Mesendoderm (in vitro differentiated cells): ENCODE measurements at regions not wholly inside any gene's neighbourhood (a gene's known extent, or its start where the extent isn't known, plus 50 kb on each side); places are given as distances from the start of the nearest gene placed in this dataset.

Experiments
- DNase-seq: peaks from one replicate; pipeline ENCODE4 v3.0.0; 2013
- H2AK5ac ChIP-seq: 2 replicates; pipeline ENCODE4 v1.6.1; 2013; ENCODE audit warnings: low read length, inconsistent platforms
- H2BK120ac ChIP-seq: 2 replicates; pipeline ENCODE4 v1.6.1; 2013; ENCODE audit warnings: low read depth, mild to moderate bottlenecking, low read length, moderate library complexity, mixed read lengths
- H2BK15ac ChIP-seq: replicated peaks from 2 replicates; pipeline ENCODE4 v1.6.1; 2013; ENCODE audit warnings: low read depth, mild to moderate bottlenecking, moderate library complexity
- H2BK5ac ChIP-seq: 2 replicates; pipeline ENCODE4 v1.6.1; 2013; ENCODE audit warnings: low read length, inconsistent platforms
- H3K18ac ChIP-seq: 2 replicates; pipeline ENCODE4 v1.6.1; 2013; ENCODE audit warnings: mild to moderate bottlenecking, low read length, mixed read lengths
- H3K23ac ChIP-seq: one replicate; pipeline ENCODE4 v1.6.1; 2013; ENCODE audit warnings: low read length
- H3K27ac ChIP-seq: 2 replicates; pipeline ENCODE4 v1.5.1; 2013; ENCODE audit warnings: low read depth, mild to moderate bottlenecking, inconsistent platforms, low read length, moderate library complexity
- H3K27me3 ChIP-seq: 2 replicates; pipeline ENCODE4 v1.6.1; 2013; ENCODE audit warnings: low read length, control low read depth, mild to moderate bottlenecking, inconsistent platforms; ENCODE audit not compliant: insufficient read depth, poor library complexity
- H3K36me3 ChIP-seq: 2 replicates; pipeline ENCODE4 v1.6.1; 2013; ENCODE audit warnings: low read length, inconsistent platforms; ENCODE audit not compliant: control insufficient read depth, insufficient read depth
- H3K4ac ChIP-seq: one replicate; pipeline ENCODE4 v1.6.1; 2013; ENCODE audit warnings: low read depth, mild to moderate bottlenecking, low read length, moderate library complexity
- H3K4me1 ChIP-seq: 2 replicates; pipeline ENCODE4 v1.6.1; 2013; ENCODE audit warnings: low read depth, low read length, inconsistent platforms; ENCODE audit not compliant: control insufficient read depth
- H3K4me2 ChIP-seq: 2 replicates; pipeline ENCODE4 v1.6.1; 2013; ENCODE audit warnings: low read length
- H3K4me3 ChIP-seq: 2 replicates; pipeline ENCODE4 v1.5.1; 2013; ENCODE audit warnings: mild to moderate bottlenecking, low read length
- H3K56ac ChIP-seq: one replicate; pipeline ENCODE4 v1.6.1; 2013; ENCODE audit warnings: low read length
- H3K79me1 ChIP-seq: 2 replicates; pipeline ENCODE4 v1.6.1; 2013; ENCODE audit warnings: low read length, inconsistent platforms
- H3K79me2 ChIP-seq: 2 replicates; pipeline ENCODE4 v1.6.1; 2013; ENCODE audit warnings: mild to moderate bottlenecking, low read length; ENCODE audit not compliant: control insufficient read depth, insufficient read depth
- H3K9ac ChIP-seq: 2 replicates; pipeline ENCODE4 v1.6.1; 2013; ENCODE audit warnings: low read length, inconsistent platforms
- H4K5ac ChIP-seq: one replicate; pipeline ENCODE4 v1.6.1; 2013; ENCODE audit warnings: low read length
- H4K8ac ChIP-seq: one replicate; pipeline ENCODE4 v1.6.1; 2013; ENCODE audit warnings: low read depth, mild to moderate bottlenecking, control low read depth, low read length, moderate library complexity
- WGBS: extraction: QIAGEN DNeasy Blood & Tissue Kit; methylation state at CpG from one replicate; pipeline ENCODE4 v1.1.7; 2013; ENCODE audit warnings: low lambda C conversion rate, missing lambda C conversion rate; ENCODE audit not compliant: insufficient coverage; ENCODE audit errors: extremely low coverage; 5-methylcytosine and 5-hydroxymethylcytosine counted together

DNA sequence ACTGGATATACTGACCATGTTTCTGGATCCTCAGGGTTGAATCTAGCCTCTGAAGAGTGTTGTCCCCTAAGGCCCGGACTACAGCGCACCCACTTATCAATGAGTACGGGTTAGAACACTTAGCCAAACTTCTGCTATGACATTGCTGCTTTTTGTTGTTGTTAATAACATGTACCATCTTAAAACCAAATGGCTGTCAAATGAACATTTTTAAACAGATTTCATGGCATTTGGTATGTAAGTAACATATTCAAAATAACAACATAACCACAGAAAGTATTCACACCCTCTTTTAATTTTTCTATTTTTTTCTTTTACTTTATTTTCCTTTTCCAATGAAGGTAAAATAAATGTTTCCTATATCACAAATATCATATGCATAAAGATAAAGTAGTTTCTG, 1292.5 kb upstream of the TENM4 start:
- Histone ChIP-seq H3K36me3 (no peaks in the 10 kb centered on the region), H4K5ac (no peak overlapping the region), H3K18ac (no peak overlapping the region), H2BK5ac (no peak overlapping the region), H3K79me1 (no peaks in the 10 kb centered on the region), H3K4me3 (no peak overlapping the region), H3K9ac (no peak overlapping the region), H3K4me1 (no peaks in the 10 kb centered on the region), H3K4me2 (no peak overlapping the region), H3K23ac (no peak overlapping the region), H3K4ac (no peak overlapping the region), H3K79me2 (no peaks in the 10 kb centered on the region), H3K27ac (no peak overlapping the region), H3K27me3 (no peaks in the 10 kb centered on the region), H3K56ac (no peak overlapping the region), H2BK120ac (no peak overlapping the region), H2AK5ac (no peak overlapping the region), H2BK15ac (no peak overlapping the region), H4K8ac (no peak overlapping the region)
- no CpG with 5 or more reads among the region's 3 CpGs for WGBS
- DNase-seq: no peak

GRCh38 chr11:80727315-80727714, 1286.5 kb upstream of the TENM4 start:
- H2BK5ac ChIP-seq: no peak overlapping the region
- no CpG with 5 or more reads among the region's 3 CpGs for WGBS
- H3K27me3 ChIP-seq: no peaks in the 10 kb centered on the region
- no peaks in the 10 kb centered on the region for H3K4me1 ChIP-seq
- no peak overlapping the region for H3K56ac ChIP-seq
- no peak overlapping the region for H3K9ac ChIP-seq
- H3K36me3 ChIP-seq: no peaks in the 10 kb centered on the region
- no peak overlapping the region for H3K27ac ChIP-seq
- peak; percentile 75 for DNase-seq
- H3K4me2 ChIP-seq: no peak overlapping the region
- H4K8ac ChIP-seq: no peak overlapping the region
- H3K23ac ChIP-seq: no peak overlapping the region
- H3K4ac ChIP-seq: no peak overlapping the region
- H3K4me3 ChIP-seq: no peak overlapping the region
- no peak overlapping the region for H4K5ac ChIP-seq
- no peaks in the 10 kb centered on the region for H3K79me2 ChIP-seq
- no peak overlapping the region for H2BK120ac ChIP-seq
- no peak overlapping the region for H2BK15ac ChIP-seq
- no peaks in the 10 kb centered on the region for H3K79me1 ChIP-seq
- no peak overlapping the region for H2AK5ac ChIP-seq
- no peak overlapping the region for H3K18ac ChIP-seq

DNA sequence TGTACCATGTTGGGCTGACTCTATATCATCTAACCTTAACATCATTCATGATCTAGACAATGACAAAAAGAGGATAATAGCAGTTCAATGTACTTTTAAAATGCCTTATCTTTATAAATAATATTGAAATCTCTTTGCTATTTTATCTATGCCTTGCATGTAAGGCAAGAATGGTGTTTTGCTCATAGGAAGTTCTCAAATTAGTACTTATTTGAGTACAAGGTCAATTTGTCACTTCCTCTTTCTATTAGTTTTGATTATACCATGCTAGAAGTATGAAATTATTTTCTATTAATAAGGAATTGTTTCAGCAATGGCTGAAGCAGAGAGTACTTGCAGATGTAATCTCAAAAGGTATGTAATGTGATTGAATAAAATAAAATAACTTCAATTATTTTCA, 1285.4 kb upstream of the TENM4 start:
- Histone ChIP-seq H3K79me2 (no peaks in the 10 kb centered on the region), H3K4ac (no peak overlapping the region), H4K5ac (no peak overlapping the region), H3K27ac (no peak overlapping the region), H3K9ac (no peak overlapping the region), H3K79me1 (no peaks in the 10 kb centered on the region), H2AK5ac (no peak overlapping the region), H2BK5ac (no peak overlapping the region), H4K8ac (no peak overlapping the region), H3K27me3 (no peaks in the 10 kb centered on the region), H3K23ac (no peak overlapping the region), H2BK15ac (no peak overlapping the region), H2BK120ac (no peak overlapping the region), H3K4me2 (no peak overlapping the region), H3K56ac (no peak overlapping the region), H3K18ac (no peak overlapping the region), H3K4me1 (no peaks in the 10 kb centered on the region), H3K36me3 (no peaks in the 10 kb centered on the region), H3K4me3 (no peak overlapping the region)
- DNase-seq: no peak

GRCh38 chr11:80724366-80724765, 1283.5 kb upstream of the TENM4 start:
- H2BK120ac ChIP-seq: no peak overlapping the region
- no peak overlapping the region for H3K18ac ChIP-seq
- no peak overlapping the region for H2BK5ac ChIP-seq
- H4K5ac ChIP-seq: no peak overlapping the region
- no peaks in the 10 kb centered on the region for H3K27me3 ChIP-seq
- no peak overlapping the region for H3K9ac ChIP-seq
- no peak overlapping the region for H3K4me3 ChIP-seq
- no peak overlapping the region for H2BK15ac ChIP-seq
- no peak overlapping the region for H3K27ac ChIP-seq
- H2AK5ac ChIP-seq: no peak overlapping the region
- H4K8ac ChIP-seq: no peak overlapping the region
- H3K36me3 ChIP-seq: no peaks in the 10 kb centered on the region
- no peak overlapping the region for H3K56ac ChIP-seq
- H3K4me1 ChIP-seq: no peaks in the 10 kb centered on the region
- no peaks in the 10 kb centered on the region for H3K79me2 ChIP-seq
- H3K4ac ChIP-seq: no peak overlapping the region
- WGBS: no CpG with 5 or more reads among the region's 2 CpGs
- no peak for DNase-seq
- H3K79me1 ChIP-seq: no peaks in the 10 kb centered on the region
- no peak overlapping the region for H3K4me2 ChIP-seq
- no peak overlapping the region for H3K23ac ChIP-seq

DNA sequence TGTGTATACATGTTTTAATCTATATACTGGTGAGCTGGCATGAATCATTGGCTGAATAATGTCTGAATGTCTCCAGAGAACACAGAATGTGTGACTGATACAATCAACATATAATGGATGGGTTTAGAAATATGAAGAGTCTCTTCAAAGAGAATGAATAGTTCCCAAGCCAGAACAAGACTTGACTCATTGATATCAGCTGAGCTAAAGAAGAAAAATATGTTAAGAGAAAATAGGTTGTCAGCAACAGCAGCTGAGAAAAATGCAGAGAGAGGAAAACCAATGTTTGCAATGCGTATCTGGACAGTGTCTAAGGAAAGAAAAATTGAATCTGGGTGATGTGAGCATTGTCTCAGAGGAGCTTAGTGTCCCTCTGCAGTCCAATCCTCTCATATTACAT, 1281.8 kb upstream of the TENM4 start:
- Histone ChIP-seq H3K18ac (no peak overlapping the region), H2BK5ac (no peak overlapping the region), H3K4me1 (no peaks in the 10 kb centered on the region), H3K36me3 (no peaks in the 10 kb centered on the region), H2BK120ac (no peak overlapping the region), H3K9ac (no peak overlapping the region), H3K56ac (no peak overlapping the region), H2AK5ac (no peak overlapping the region), H4K5ac (no peak overlapping the region), H3K4me3 (no peak overlapping the region), H3K27me3 (no peaks in the 10 kb centered on the region), H4K8ac (no peak overlapping the region), H2BK15ac (no peak overlapping the region), H3K4me2 (no peak overlapping the region), H3K23ac (no peak overlapping the region), H3K79me1 (no peaks in the 10 kb centered on the region), H3K4ac (no peak overlapping the region), H3K79me2 (no peaks in the 10 kb centered on the region), H3K27ac (no peak overlapping the region)
- no CpG with 5 or more reads among the region's 1 CpG for WGBS
- DNase-seq: no peak

DNA sequence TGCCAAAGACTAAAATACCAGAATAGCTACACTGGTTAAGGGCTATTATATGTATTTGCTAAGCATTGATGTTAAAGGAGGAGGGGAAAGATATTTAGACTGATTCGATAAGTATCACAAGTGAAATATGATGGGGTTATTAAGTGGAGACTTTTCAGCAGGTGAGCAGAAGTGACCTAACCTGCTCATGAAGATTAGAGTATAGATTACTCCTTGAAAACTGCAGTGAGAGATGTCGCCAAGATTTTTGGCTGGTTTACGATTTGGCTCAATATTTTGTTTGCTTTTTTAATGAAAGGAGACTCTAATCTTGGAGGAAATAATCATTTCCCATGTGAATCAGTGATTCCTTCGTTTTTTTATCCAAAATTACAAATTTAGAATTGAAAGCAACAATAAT, 1279.5 kb upstream of the TENM4 start:
- Histone ChIP-seq H2AK5ac (no peak overlapping the region), H2BK15ac (no peak overlapping the region), H3K4me1 (no peaks in the 10 kb centered on the region), H3K79me1 (no peaks in the 10 kb centered on the region), H3K27me3 (no peaks in the 10 kb centered on the region), H4K8ac (no peak overlapping the region), H3K18ac (no peak overlapping the region), H3K56ac (no peak overlapping the region), H3K23ac (no peak overlapping the region), H2BK120ac (no peak overlapping the region), H3K9ac (no peak overlapping the region), H3K4me2 (no peak overlapping the region), H3K4ac (no peak overlapping the region), H3K27ac (no peak overlapping the region), H3K36me3 (no peaks in the 10 kb centered on the region), H2BK5ac (no peak overlapping the region), H4K5ac (no peak overlapping the region), H3K79me2 (no peaks in the 10 kb centered on the region), H3K4me3 (no peak overlapping the region)
- whole genome bisulfite sequencing: no CpG with 5 or more reads among the region's 4 CpGs
- no peak for DNase-seq
